PC-3 (cell line): ENCODE measurements at regions not wholly inside any gene's neighbourhood (a gene's known extent, or its start where the extent isn't known, plus 50 kb on each side); places are given as distances from the start of the nearest gene placed in this dataset.

Source experiments
- CTCF ChIP-seq: fragments of 300-600 bp; sonication (generic); conservative IDR thresholded peaks from 2 replicates; pipeline ENCODE4 v1.5.1; 2017; ENCODE audit warnings: antibody characterized with exemption, low read depth, mild to moderate bottlenecking, low read length
- EZH2 ChIP-seq: fragments of 300-600 bp; sonication (generic); IDR thresholded peaks from one replicate; pipeline ENCODE4 v1.6.1; 2017; ENCODE audit warnings: antibody characterized with exemption, mild to moderate bottlenecking, low read length; ENCODE audit not compliant: unreplicated experiment
- EZH2phosphoT487 ChIP-seq: fragments of 300-600 bp; sonication (generic); IDR thresholded peaks from 2 replicates; pipeline ENCODE4 v1.6.1; 2018; ENCODE audit warnings: mild to moderate bottlenecking, antibody characterized with exemption, low read length, borderline replicate concordance

GRCh38 chr2:2689306-2689705 is 358.2 kb upstream of the MYT1L start:
- TF ChIP-seq EZH2 (no peak), CTCF (no peak), EZH2phosphoT487 (no peak)
